ENCODE measurements at regions not wholly inside any gene's neighbourhood (a gene's known extent, or its start where the extent isn't known, plus 50 kb on each side); places are given as distances from the start of the nearest gene placed in this dataset.

GRCh38 chr18:68323921-68324320, 391.0 kb downstream of the TMX3 start (continued):
- TF ChIP-seq, protein P1, sequence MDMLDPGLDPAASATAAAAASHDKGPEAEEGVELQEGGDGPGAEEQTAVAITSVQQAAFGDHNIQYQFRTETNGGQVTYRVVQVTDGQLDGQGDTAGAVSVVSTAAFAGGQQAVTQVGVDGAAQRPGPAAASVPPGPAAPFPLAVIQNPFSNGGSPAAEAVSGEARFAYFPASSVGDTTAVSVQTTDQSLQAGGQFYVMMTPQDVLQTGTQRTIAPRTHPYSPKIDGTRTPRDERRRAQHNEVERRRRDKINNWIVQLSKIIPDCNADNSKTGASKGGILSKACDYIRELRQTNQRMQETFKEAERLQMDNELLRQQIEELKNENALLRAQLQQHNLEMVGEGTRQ (IDR thresholded peaks at IDR 0.05; ENCODE audit: low read length) = no peak
- TF ChIP-seq YY1 (IDR thresholded peaks at IDR 0.05; ENCODE audit: low read depth, low read length) (no peak), CBX5 (IDR thresholded peaks at IDR 0.05; ENCODE audit: low read depth, low read length) (no peak), SP2 (IDR thresholded peaks at IDR 0.05; ENCODE audit: low read length) (no peak)
